ENCODE measurements at regions not wholly inside any gene's neighbourhood (a gene's known extent, or its start where the extent isn't known, plus 50 kb on each side); places are given as distances from the start of the nearest gene placed in this dataset.

DNA sequence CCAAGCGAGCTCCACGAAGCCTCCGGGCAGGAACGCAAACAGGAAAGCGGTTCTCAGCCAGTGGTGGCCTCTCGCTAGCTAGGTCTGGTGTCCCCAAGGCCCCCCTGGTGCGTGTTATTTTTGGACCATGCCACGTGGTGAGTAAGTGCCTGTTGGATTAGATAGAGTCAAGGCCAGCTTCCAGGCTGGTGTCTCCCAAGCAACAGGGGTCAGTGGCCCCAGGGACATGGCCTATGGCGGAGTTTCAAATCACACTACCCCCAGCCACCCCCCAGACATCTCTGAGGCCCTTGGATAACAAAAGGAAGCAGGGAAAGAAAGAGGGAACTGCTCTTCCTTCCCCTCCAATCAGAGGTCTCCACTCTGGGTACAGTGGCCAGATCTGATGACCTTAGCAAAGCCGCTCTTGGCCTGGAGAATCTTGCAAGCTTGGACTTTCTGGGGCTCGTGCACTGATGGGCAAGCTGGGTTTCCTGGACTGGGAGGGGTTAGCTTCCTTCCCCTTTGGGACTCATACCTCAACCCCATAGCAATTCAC, 58.2 kb downstream of the MAF start:
- no peak overlapping the region for H2BK20ac ChIP-seq (ENCODE audit: low read length)
- CTCF ChIA-PET (ENCODE audit: partially characterized antibody) = interaction anchor here (0.6 to 1.4 kb wide), 2 partner anchors 9 to 14 kb away, joined by 3 to 5 read pairs; no protein-coding TSS in a partner anchor
- no peak overlapping the region for H2AK5ac ChIP-seq (ENCODE audit: low read depth, low read length)
- no peak for TF ChIP-seq ASH2L (IDR thresholded peaks at IDR 0.05; ENCODE audit: low read length)
- no peak for TF ChIP-seq PHF8 (conservative IDR thresholded peaks at IDR 0.05; ENCODE audit: low read depth, low read length)
- TF ChIP-seq FOSL1 (IDR thresholded peaks at IDR 0.05; ENCODE audit: insufficient read depth, low read depth, low read length) = no peak
- TF ChIP-seq BCL11A (IDR thresholded peaks at IDR 0.05; ENCODE audit: low read depth in 2 of 2, low read length in 2 of 2) = no peak
- TF ChIP-seq, protein P1, sequence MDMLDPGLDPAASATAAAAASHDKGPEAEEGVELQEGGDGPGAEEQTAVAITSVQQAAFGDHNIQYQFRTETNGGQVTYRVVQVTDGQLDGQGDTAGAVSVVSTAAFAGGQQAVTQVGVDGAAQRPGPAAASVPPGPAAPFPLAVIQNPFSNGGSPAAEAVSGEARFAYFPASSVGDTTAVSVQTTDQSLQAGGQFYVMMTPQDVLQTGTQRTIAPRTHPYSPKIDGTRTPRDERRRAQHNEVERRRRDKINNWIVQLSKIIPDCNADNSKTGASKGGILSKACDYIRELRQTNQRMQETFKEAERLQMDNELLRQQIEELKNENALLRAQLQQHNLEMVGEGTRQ (IDR thresholded peaks at IDR 0.05; ENCODE audit: low read length) = no peak
- TF ChIP-seq KDM1A (IDR thresholded peaks at IDR 0.05; ENCODE audit: borderline replicate concordance, low read length) = no peak
- no peak for TF ChIP-seq SAP30 (IDR thresholded peaks at IDR 0.05; ENCODE audit: insufficient read depth, insufficient replicate concordance, low read length)
- TF ChIP-seq GABPA (IDR thresholded peaks at IDR 0.05; ENCODE audit: borderline replicate concordance, insufficient read depth, low read length) = no peak
- TF ChIP-seq TCF12 (IDR thresholded peaks at IDR 0.05; ENCODE audit: low read depth, low read length) = no peak
- no peak for TF ChIP-seq RBBP5 (IDR thresholded peaks at IDR 0.05; ENCODE audit: borderline replicate concordance, low read depth, low read length)
- no peak for TF ChIP-seq CEBPB (IDR thresholded peaks at IDR 0.05; ENCODE audit: low read depth, low read length)
- TF ChIP-seq, protein P2, sequence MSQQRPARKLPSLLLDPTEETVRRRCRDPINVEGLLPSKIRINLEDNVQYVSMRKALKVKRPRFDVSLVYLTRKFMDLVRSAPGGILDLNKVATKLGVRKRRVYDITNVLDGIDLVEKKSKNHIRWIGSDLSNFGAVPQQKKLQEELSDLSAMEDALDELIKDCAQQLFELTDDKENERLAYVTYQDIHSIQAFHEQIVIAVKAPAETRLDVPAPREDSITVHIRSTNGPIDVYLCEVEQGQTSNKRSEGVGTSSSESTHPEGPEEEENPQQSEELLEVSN (IDR thresholded peaks at IDR 0.05) = no peak
- TF ChIP-seq NRF1 (IDR thresholded peaks at IDR 0.05; ENCODE audit: low read depth, low read length) = no peak

More for the DNA sequence above, 58.2 kb downstream of the MAF start:
- H3K4me3 ChIP-seq (ENCODE audit: extremely low read depth in 1 of 4, insufficient read depth in 2 of 4, low read depth in 3 of 4, low read length in 4 of 4) = no peak overlapping the region
- no peak overlapping the region for H3K4ac ChIP-seq (replicated peaks; ENCODE audit: insufficient read length, low read depth, low read length)
- no peak overlapping the region for H3K14ac ChIP-seq (ENCODE audit: insufficient read length)
- H3K79me1 ChIP-seq (ENCODE audit: low read depth, low read length) = no peaks in the 10 kb centered on the region
- no peak overlapping the region for H3K9ac ChIP-seq (replicated peaks in 1 of 4; ENCODE audit: extremely low read depth in 1 of 4, low read depth in 3 of 4, low read length in 3 of 4)
- no peak overlapping the region for H2AFZ ChIP-seq (ENCODE audit: low read length)
- no peaks in the 10 kb centered on the region for H3K9me3 ChIP-seq (ENCODE audit: insufficient read depth in 2 of 2, low read depth in 1 of 2, low read length in 1 of 2)
- H3K18ac ChIP-seq (ENCODE audit: extremely low read depth, low read length) = no peak overlapping the region
- no peaks in the 10 kb centered on the region for H4K20me1 ChIP-seq (replicated peaks in 1 of 2; ENCODE audit: control insufficient read depth in 1 of 2, insufficient read depth in 2 of 2, low read length in 2 of 2)
- H2BK5ac ChIP-seq (ENCODE audit: low read depth, low read length) = no peak overlapping the region
- DNase-seq (ENCODE audit: low read depth in 1 of 2, low spot score in 2 of 2) = no peak
- POLR2A ChIA-PET (ENCODE audit: partially characterized antibody) = no interaction called here
- no peak overlapping the region for H4K91ac ChIP-seq (replicated peaks; ENCODE audit: insufficient read length, low read length)
- H3K23ac ChIP-seq (ENCODE audit: insufficient read length) = no peak overlapping the region
- H3K27me3 ChIP-seq (replicated peaks in 1 of 4; ENCODE audit: control insufficient read depth in 3 of 4, extremely low read depth in 1 of 4, insufficient read depth in 3 of 4, low read length in 3 of 4) = no peaks in the 10 kb centered on the region
- no peaks in the 10 kb centered on the region for H3K79me2 ChIP-seq (ENCODE audit: control insufficient read depth in 1 of 2, insufficient read depth in 2 of 2, low read length in 2 of 2)
- 93% methylated on average over 11 of the region's 11 CpGs; no CpG with 5 or more reads in 1 of the 2 experiments for WGBS, 2 experiments (ENCODE audit: extremely low coverage in 1 of 2, insufficient coverage in 1 of 2, insufficient read length in 1 of 2, insufficient replicate concordance in 2 of 2, low coverage in 1 of 2, low lambda C conversion rate in 2 of 2, missing lambda C conversion rate in 1 of 2)
- no peak overlapping the region for H4K5ac ChIP-seq (ENCODE audit: insufficient read length, low read depth, low read length)
- H2BK120ac ChIP-seq (replicated peaks; ENCODE audit: low read depth, low read length) = no peak overlapping the region
- H3K4me2 ChIP-seq (ENCODE audit: insufficient read depth in 1 of 2, low read depth in 2 of 2, low read length in 2 of 2) = no peak overlapping the region
- no peak overlapping the region for H3K56ac ChIP-seq (replicated peaks; ENCODE audit: insufficient read length, low read depth, low read length)
- FAIRE-seq = no peak
- no peak overlapping the region for H2BK12ac ChIP-seq (ENCODE audit: low read depth, low read length)
- no peaks in the 10 kb centered on the region for H3K23me2 ChIP-seq (ENCODE audit: low read depth, low read length)
- peak overlapping the region; percentile 5; the same call in 1 of the 2 replicates for H4K8ac ChIP-seq (ENCODE audit: extremely low read depth, insufficient read depth, low read length)
- no peaks in the 10 kb centered on the region for H3K4me1 ChIP-seq (replicated peaks in 1 of 4; ENCODE audit: control insufficient read depth in 3 of 4, insufficient read depth in 4 of 4, low read length in 3 of 4)
- no peak overlapping the region for H3K27ac ChIP-seq (ENCODE audit: low read depth, low read length)
- H3K36me3 ChIP-seq (ENCODE audit: control insufficient read depth in 2 of 4, insufficient read depth in 4 of 4, low read length in 3 of 4) = no peaks in the 10 kb centered on the region
- H2BK15ac ChIP-seq (ENCODE audit: low read length) = no peak overlapping the region

Measured in H1 (cell line).